IMR-90 (cell line): ENCODE measurements at regions not wholly inside any gene's neighbourhood (a gene's known extent, or its start where the extent isn't known, plus 50 kb on each side); places are given as distances from the start of the nearest gene placed in this dataset.

ENCODE experiments used
- CTCF ChIP-seq: conservative IDR thresholded peaks from 2 replicates; pipeline ENCODE4 v1.5.1; 2012; ENCODE audit warnings: mild to moderate bottlenecking, low read depth, low read length, improper control_type of control experiment
- NFE2L2 ChIP-seq: fragments of 150-350 bp; IDR thresholded peaks from 2 replicates; pipeline ENCODE4 v1.6.1; 2016; ENCODE audit warnings: low read depth, mild to moderate bottlenecking, low read length
- POLR2A ChIP-seq: IDR thresholded peaks from 2 replicates; pipeline ENCODE4 v1.6.1; 2012; ENCODE audit warnings: mild to moderate bottlenecking, low read depth, low read length
- RAD21 ChIP-seq: IDR thresholded peaks from 2 replicates; pipeline ENCODE4 v1.6.1; 2012; ENCODE audit warnings: low read length, improper control_type of control experiment
- SMC3 ChIP-seq: fragments of 150-350 bp; IDR thresholded peaks from 2 replicates; pipeline ENCODE4 v1.6.1; 2016; ENCODE audit warnings: low read depth, mild to moderate bottlenecking, antibody characterized with exemption, low read length, moderate library complexity
- USF2 ChIP-seq: fragments of 150-350 bp; IDR thresholded peaks from 2 replicates; pipeline ENCODE4 v1.6.1; 2017; ENCODE audit warnings: mild to moderate bottlenecking, antibody characterized with exemption, low read length, low read depth

- TF ChIP-seq CTCF = no peak
- no peak for TF ChIP-seq RAD21
- TF ChIP-seq POLR2A = no peak
- no peak for TF ChIP-seq SMC3
- no peak for TF ChIP-seq NFE2L2
- no peak for TF ChIP-seq USF2
Measured at GRCh38 chr7:22909917-22910316, 87.3 kb upstream of the TOMM7 start.
